GM12872 (cell line): ENCODE measurements at regions not wholly inside any gene's neighbourhood (a gene's known extent, or its start where the extent isn't known, plus 50 kb on each side); places are given as distances from the start of the nearest gene placed in this dataset.

Experiments used
- CTCF ChIP-seq: IDR thresholded peaks from 3 replicates; pipeline ENCODE4 v1.5.1; 2011; ENCODE audit warnings: low read depth, mild to moderate bottlenecking, low read length, moderate library complexity; ENCODE audit not compliant: insufficient read depth

GRCh38 chr2:67485431-67485830 lies 88.3 kb downstream of the ETAA1 start:
- no peak for TF ChIP-seq CTCF

- no peak for TF ChIP-seq CTCF
These were observed 89.1 kb downstream of the ETAA1 start for GRCh38 chr2:67486041-67486796.

- TF ChIP-seq CTCF, result no peak
These were observed 90.9 kb downstream of the ETAA1 start for GRCh38 chr2:67487993-67488392.

GRCh38 chr2:67489396-67489795 lies 92.3 kb downstream of the ETAA1 start:
- no peak for TF ChIP-seq CTCF

- no peak for TF ChIP-seq CTCF
These were observed 101.8 kb downstream of the ETAA1 start for GRCh38 chr2:67498931-67499330.

- no peak for TF ChIP-seq CTCF
These were observed 102.9 kb downstream of the ETAA1 start for GRCh38 chr2:67499989-67500388.

GRCh38 chr2:67500541-67500940 lies 103.4 kb downstream of the ETAA1 start:
- no peak for TF ChIP-seq CTCF
